HEK293 (cell line): ENCODE measurements at regions not wholly inside any gene's neighbourhood (a gene's known extent, or its start where the extent isn't known, plus 50 kb on each side); places are given as distances from the start of the nearest gene placed in this dataset.

ENCODE experiments used
- CTCF ChIA-PET: fragments of 350-600 bp; formaldehyde crosslinking; extraction: SDS; loops from one replicate; lab custom pipeline; 2021; ENCODE audit warnings: antibody characterized with exemption; lab: Yijun Ruan, JAX
- POLR2A ChIA-PET: fragments of 300-600 bp; formaldehyde crosslinking; extraction: SDS; loops from one replicate; lab custom pipeline; 2020; ENCODE audit warnings: antibody characterized with exemption, inconsistent platforms; lab: Yijun Ruan, JAX
- H3K27ac ChIP-seq: fragments of 200-500 bp; sonication (Bioruptor generic); 2 replicates; pipeline ENCODE4 v1.5.1; 2014; ENCODE audit warnings: low read depth, low read length, control low read depth, inconsistent platforms; ENCODE audit errors: extremely low read depth
- H3K36me3 ChIP-seq, 2 experiments: fragments of 200-500 bp in 1 of 2; sonication (Bioruptor generic) in 1 of 2; 1 replicate in 1 of 2; 2 replicates in 1 of 2; pipeline ENCODE4 v1.5.1; 2014 to 2017; ENCODE audit warnings: inconsistent platforms in 2 of 2, low read length in 2 of 2; ENCODE audit not compliant: control insufficient read depth in 2 of 2, insufficient read depth in 1 of 2
- H3K4me1 ChIP-seq: fragments of 200-500 bp; sonication (Bioruptor generic); 2 replicates; pipeline ENCODE4 v1.5.1; 2014; ENCODE audit warnings: mild to moderate bottlenecking, low read length, inconsistent platforms; ENCODE audit not compliant: control insufficient read depth, insufficient read depth
- H3K4me3 ChIP-seq: 2 replicates; pipeline ENCODE4 v1.5.1; 2011; ENCODE audit warnings: low read depth, mild to moderate bottlenecking, control low read depth, low read length, moderate library complexity
- H3K9me3 ChIP-seq: fragments of 200-500 bp; sonication (Bioruptor generic); 2 replicates; pipeline ENCODE4 v1.5.1; 2014; ENCODE audit warnings: low read depth, low read length, inconsistent platforms; ENCODE audit not compliant: control insufficient read depth, insufficient read depth
- FEZF1 ChIP-seq: fragments of 450-650 bp; formaldehyde crosslinking; IDR thresholded peaks from 2 replicates; pipeline ENCODE4 v1.5.1; 2016; ENCODE audit warnings: missing biosample characterization, missing genetic modification characterization
- MEIS1 ChIP-seq: sonication (generic); formaldehyde crosslinking; IDR thresholded peaks from 2 replicates; pipeline ENCODE4 v1.8.1; 2022; ENCODE audit warnings: missing genetic modification reagents, mild to moderate bottlenecking, borderline replicate concordance
- PRDM1 ChIP-seq: fragments of 450-650 bp; formaldehyde crosslinking; IDR thresholded peaks from 2 replicates; pipeline ENCODE4; 2016; ENCODE audit warnings: missing biosample characterization, missing genetic modification characterization
- PRDM10 ChIP-seq: fragments of 450-650 bp; formaldehyde crosslinking; IDR thresholded peaks from 2 replicates; pipeline ENCODE4 v1.5.1; 2016; ENCODE audit warnings: missing biosample characterization, missing genetic modification characterization
- PRDM2 ChIP-seq: fragments of 450-650 bp; formaldehyde crosslinking; IDR thresholded peaks from 2 replicates; pipeline ENCODE4 v1.5.1; 2016; ENCODE audit warnings: missing biosample characterization, missing genetic modification characterization, borderline replicate concordance
- PRDM4 ChIP-seq: fragments of 450-650 bp; formaldehyde crosslinking; IDR thresholded peaks from 2 replicates; pipeline ENCODE4 v1.5.1; 2017; ENCODE audit warnings: missing biosample characterization, missing genetic modification characterization
- SP2 ChIP-seq: fragments of 450-650 bp; formaldehyde crosslinking; IDR thresholded peaks from 2 replicates; pipeline ENCODE4 v1.5.1; 2016; ENCODE audit warnings: missing biosample characterization, missing genetic modification characterization
- TRIM28 ChIP-seq: IDR thresholded peaks from 2 replicates; pipeline ENCODE4 v1.6.1; 2011; ENCODE audit warnings: low read length, control low read depth, borderline replicate concordance
- ZBTB26 ChIP-seq: fragments of 450-650 bp; formaldehyde crosslinking; optimal IDR thresholded peaks from 2 replicates; pipeline ENCODE3; 2016; ENCODE audit warnings: missing biosample characterization, mild to moderate bottlenecking, missing genetic modification characterization
- ZFP3 ChIP-seq: fragments of 450-650 bp; formaldehyde crosslinking; IDR thresholded peaks from 2 replicates; pipeline ENCODE4 v1.5.1; 2016; ENCODE audit warnings: low read depth, missing biosample characterization, missing genetic modification characterization
- ZFP69B ChIP-seq: fragments of 450-650 bp; formaldehyde crosslinking; IDR thresholded peaks from 2 replicates; pipeline ENCODE4 v1.5.1; 2016; ENCODE audit warnings: missing biosample characterization, missing genetic modification characterization
- ZNF18 ChIP-seq: fragments of 450-650 bp; formaldehyde crosslinking; IDR thresholded peaks from 2 replicates; pipeline ENCODE4 v1.5.1; 2016; ENCODE audit warnings: missing biosample characterization, missing genetic modification characterization
- ZNF2 ChIP-seq: fragments of 450-650 bp; formaldehyde crosslinking; IDR thresholded peaks from 2 replicates; pipeline ENCODE4 v1.5.1; 2016; ENCODE audit warnings: missing biosample characterization, missing genetic modification characterization
- ZNF335 ChIP-seq: fragments of 450-650 bp; formaldehyde crosslinking; conservative IDR thresholded peaks from 2 replicates; pipeline ENCODE4 v1.5.1; 2016; ENCODE audit warnings: missing biosample characterization, missing genetic modification characterization
- ZNF416 ChIP-seq: fragments of 450-650 bp; formaldehyde crosslinking; IDR thresholded peaks from 2 replicates; pipeline ENCODE4 v1.5.1; 2016; ENCODE audit warnings: missing biosample characterization, missing genetic modification characterization
- ZNF449 ChIP-seq: fragments of 450-650 bp; formaldehyde crosslinking; IDR thresholded peaks from 2 replicates; pipeline ENCODE4 v1.5.1; 2017; ENCODE audit warnings: missing biosample characterization, mild to moderate bottlenecking, missing genetic modification characterization, moderate library complexity
- ZNF561 ChIP-seq: fragments of 450-650 bp; IDR thresholded peaks from 2 replicates; pipeline ENCODE4 v1.5.1; 2018; ENCODE audit warnings: missing biosample characterization, missing genetic modification characterization, borderline replicate concordance
- ZNF654 ChIP-seq: fragments of 450-650 bp; formaldehyde crosslinking; IDR thresholded peaks from 2 replicates; pipeline ENCODE4 v1.5.1; 2016; ENCODE audit warnings: low read depth, missing biosample characterization, missing genetic modification characterization
- ZNF707 ChIP-seq: fragments of 450-650 bp; formaldehyde crosslinking; IDR thresholded peaks from 2 replicates; pipeline ENCODE4 v1.5.1; 2016; ENCODE audit warnings: missing biosample characterization, missing genetic modification characterization
- ZSCAN4 ChIP-seq: fragments of 450-650 bp; formaldehyde crosslinking; IDR thresholded peaks from 2 replicates; pipeline ENCODE4 v1.5.1; 2017; ENCODE audit warnings: missing biosample characterization, missing genetic modification characterization

GRCh38 chr1:55534565-55535121 is 319.5 kb upstream of the USP24 start:
- H3K27ac ChIP-seq: no peak overlapping the region
- ChIA-PET POLR2A (no interaction called here), CTCF (interaction anchor here (1.4 kb wide), 1 partner anchor 158 kb away, joined by 3 read pairs; no protein-coding TSS in a partner anchor)
- H3K9me3 ChIP-seq: no peaks in the 10 kb centered on the region
- no peak overlapping the region for H3K4me3 ChIP-seq
- H3K4me1 ChIP-seq: no peaks in the 10 kb centered on the region; the same call in 1 of the 2 replicates
- H3K36me3 ChIP-seq: no peaks in the 10 kb centered on the region
- TF ChIP-seq ZNF561 (tag by site-specific recombination): no peak
- no peak for TF ChIP-seq ZFP69B (tag by site-specific recombination)
- TF ChIP-seq TRIM28: no peak
- TF ChIP-seq PRDM2 (tag by site-specific recombination): no peak
- no peak for TF ChIP-seq ZNF18 (tag by site-specific recombination)
- no peak for TF ChIP-seq MEIS1 (CRISPR knock-in tag)
- TF ChIP-seq ZBTB26: no peak
- TF ChIP-seq ZNF654 (tag by site-specific recombination): no peak
- no peak for TF ChIP-seq ZNF335 (tag by site-specific recombination)
- peak; percentile 78 for TF ChIP-seq PRDM4 (tag by site-specific recombination)
- peak; percentile 30; the same call in 1 of the 2 replicates for TF ChIP-seq FEZF1 (tag by site-specific recombination)
- TF ChIP-seq ZFP3 (tag by site-specific recombination): no peak
- TF ChIP-seq PRDM1 (tag by site-specific recombination): no peak
- TF ChIP-seq ZNF449 (tag by site-specific recombination): no peak
- TF ChIP-seq ZNF707 (tag by site-specific recombination): no peak
- TF ChIP-seq SP2 (tag by site-specific recombination): no peak
- no peak for TF ChIP-seq ZNF416
- 0 out of 2 replicates have a peak, but pooled peaks have one; percentile 37 for TF ChIP-seq PRDM10 (tag by site-specific recombination)
- TF ChIP-seq ZSCAN4: no peak
- no peak for TF ChIP-seq ZNF2
